Loucy (cell line): ENCODE measurements at regions not wholly inside any gene's neighbourhood (a gene's known extent, or its start where the extent isn't known, plus 50 kb on each side); places are given as distances from the start of the nearest gene placed in this dataset.

Source experiments
- H2AFZ ChIP-seq: fragments of 200-600 bp; sonication (generic); 2 replicates; pipeline ENCODE4 v1.6.0; 2016; ENCODE audit warnings: antibody characterized with exemption, mild to moderate bottlenecking, low read length, moderate library complexity
- H3F3A ChIP-seq: fragments of 200-600 bp; 2 replicates; pipeline ENCODE4 v1.6.0; 2016; ENCODE audit warnings: antibody characterized with exemption, low read depth, mild to moderate bottlenecking
- H3K27me3 ChIP-seq: fragments of 200-600 bp; sonication (generic); 2 replicates; pipeline ENCODE4 v1.6.1; 2014; ENCODE audit warnings: low read length, mild to moderate bottlenecking; ENCODE audit not compliant: insufficient read depth, poor library complexity, severe bottlenecking
- H3K36me3 ChIP-seq: fragments of 200-600 bp; sonication (generic); 2 replicates; pipeline ENCODE4 v1.6.1; 2016; ENCODE audit warnings: low read length; ENCODE audit not compliant: insufficient read depth
- H3K4me1 ChIP-seq: fragments of 200-600 bp; sonication (generic); 2 replicates; pipeline ENCODE4 v1.5.1; 2014; ENCODE audit warnings: low read length, mild to moderate bottlenecking; ENCODE audit not compliant: insufficient read depth, poor library complexity, severe bottlenecking
- H3K4me2 ChIP-seq: fragments of 200-600 bp; sonication (generic); 2 replicates; pipeline ENCODE4 v1.6.0; 2014; ENCODE audit warnings: antibody characterized with exemption, low read length, low read depth, mild to moderate bottlenecking; ENCODE audit not compliant: poor library complexity, severe bottlenecking
- H3K4me3 ChIP-seq: fragments of 200-600 bp; sonication (generic); 2 replicates; pipeline ENCODE4 v1.5.1; 2014; ENCODE audit warnings: low read length, mild to moderate bottlenecking, mixed read lengths; ENCODE audit not compliant: poor library complexity, severe bottlenecking
- H3K79me2 ChIP-seq: fragments of 200-600 bp; sonication (generic); 2 replicates; pipeline ENCODE4 v1.6.1; 2014; ENCODE audit warnings: low read length; ENCODE audit not compliant: insufficient read depth
- H3K9ac ChIP-seq: fragments of 200-600 bp; sonication (generic); 2 replicates; pipeline ENCODE4 v1.6.0; 2014; ENCODE audit warnings: mild to moderate bottlenecking, low read depth, low read length, moderate library complexity; ENCODE audit not compliant: poor library complexity, severe bottlenecking
- H3K9me2 ChIP-seq: fragments of 200-600 bp; sonication (generic); replicated peaks from 2 replicates; pipeline ENCODE4 v1.6.1; 2016; ENCODE audit warnings: low read depth, low read length, mixed read lengths
- H3K9me3 ChIP-seq: fragments of 200-600 bp; sonication (generic); 2 replicates; pipeline ENCODE4 v1.6.1; 2014; ENCODE audit warnings: mild to moderate bottlenecking, antibody characterized with exemption, low read length, low read depth; ENCODE audit not compliant: insufficient read depth
- H4K20me1 ChIP-seq: fragments of 200-600 bp; sonication (generic); 2 replicates; pipeline ENCODE4 v1.6.0; 2014; ENCODE audit warnings: antibody characterized with exemption, low read length, mild to moderate bottlenecking; ENCODE audit not compliant: insufficient read depth, poor library complexity, severe bottlenecking
- CTCF ChIP-seq: fragments of 200-600 bp; sonication (generic); conservative IDR thresholded peaks from 2 replicates; pipeline ENCODE4 v1.5.1; 2014; ENCODE audit warnings: mild to moderate bottlenecking, antibody characterized with exemption, low read length
- EZH2phosphoT487 ChIP-seq: fragments of 200-600 bp; IDR thresholded peaks from 2 replicates; pipeline ENCODE4 v1.6.1; 2018; ENCODE audit warnings: antibody characterized with exemption, mild to moderate bottlenecking, moderate library complexity, borderline replicate concordance

- Histone ChIP-seq H3F3A (no peaks in the 10 kb centered on the region), H3K4me2 (no peak overlapping the region)
Measured at GRCh38 chr20:17809362-17810061, 109.7 kb downstream of the BANF2 start.

GRCh38 chr20:17808782-17809181, 109.0 kb downstream of the BANF2 start:
- Histone ChIP-seq H3K9me2 (no peaks in the 10 kb centered on the region), H3F3A (no peaks in the 10 kb centered on the region), H3K4me1 (no peaks in the 10 kb centered on the region), H3K4me3 (no peak overlapping the region), H2AFZ (no peak overlapping the region), H3K9ac (no peak overlapping the region), H3K9me3 (no peaks in the 10 kb centered on the region), H4K20me1 (no peaks in the 10 kb centered on the region), H3K4me2 (no peak overlapping the region), H3K79me2 (no peaks in the 10 kb centered on the region), H3K27me3 (no peaks in the 10 kb centered on the region), H3K36me3 (no peaks in the 10 kb centered on the region)
- TF ChIP-seq EZH2phosphoT487 = no peak
- TF ChIP-seq CTCF = no peak

More at GRCh38 chr20:17809362-17810061, 109.7 kb downstream of the BANF2 start:
- H3K79me2 ChIP-seq = no peaks in the 10 kb centered on the region
- no peaks in the 10 kb centered on the region for H3K4me1 ChIP-seq
- H3K36me3 ChIP-seq = no peaks in the 10 kb centered on the region
- no peaks in the 10 kb centered on the region for H3K9me3 ChIP-seq
- H3K4me3 ChIP-seq = no peak overlapping the region
- no peaks in the 10 kb centered on the region for H3K27me3 ChIP-seq
- no peaks in the 10 kb centered on the region for H3K9me2 ChIP-seq
- H3K9ac ChIP-seq = no peak overlapping the region
- H2AFZ ChIP-seq = no peak overlapping the region
- TF ChIP-seq EZH2phosphoT487 (no peak), CTCF (no peak)
- H4K20me1 ChIP-seq = no peaks in the 10 kb centered on the region

GRCh38 chr20:17808357-17808756, 108.6 kb downstream of the BANF2 start:
- H2AFZ ChIP-seq = no peak overlapping the region
- H3K9ac ChIP-seq = no peak overlapping the region
- no peak overlapping the region for H3K4me3 ChIP-seq
- H3K9me2 ChIP-seq = no peaks in the 10 kb centered on the region
- TF ChIP-seq EZH2phosphoT487 = no peak
- no peak for TF ChIP-seq CTCF
- no peaks in the 10 kb centered on the region for H3K4me1 ChIP-seq
- H3K4me2 ChIP-seq = no peak overlapping the region
- no peaks in the 10 kb centered on the region for H3K27me3 ChIP-seq
- H3F3A ChIP-seq = no peaks in the 10 kb centered on the region
- no peaks in the 10 kb centered on the region for H3K79me2 ChIP-seq
- no peaks in the 10 kb centered on the region for H4K20me1 ChIP-seq
- no peaks in the 10 kb centered on the region for H3K36me3 ChIP-seq
- H3K9me3 ChIP-seq = no peaks in the 10 kb centered on the region
